HG03469 (cell line): ENCODE measurements at regions not wholly inside any gene's neighbourhood (a gene's known extent, or its start where the extent isn't known, plus 50 kb on each side); places are given as distances from the start of the nearest gene placed in this dataset.
"Not testable (repeated sequence)": the region's sequence is repeated elsewhere in the genome, so short reads cannot be mapped to it uniquely, and the experiment has no call there.

Experiments used
- ATAC-seq: cut with Tn5 transposase; IDR thresholded peaks from one replicate; pipeline ENCODE4 v1.9.1; 2021; ENCODE audit warnings: mild to moderate bottlenecking, moderate library complexity, moderate number of reproducible peaks; ENCODE audit not compliant: unreplicated experiment

DNA sequence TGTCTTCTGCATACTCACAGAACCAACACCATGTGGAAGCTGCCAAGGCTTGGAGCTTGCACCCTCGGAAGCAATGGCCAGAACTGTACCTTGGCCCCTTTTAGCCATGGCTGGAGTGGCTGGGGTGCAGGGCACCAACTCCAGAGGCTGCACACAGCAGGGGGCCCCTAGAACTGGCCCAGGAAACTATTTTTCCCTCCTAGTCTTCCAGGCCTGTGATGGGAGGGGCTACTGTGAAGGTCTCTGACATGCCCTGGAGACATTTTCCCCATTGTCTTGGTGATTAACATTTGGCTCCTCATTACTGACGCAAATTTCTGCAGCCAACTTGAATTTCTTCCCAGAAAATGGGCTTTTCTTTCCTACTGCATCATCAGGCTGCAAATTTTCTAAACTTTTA lies 248.6 kb upstream of the RHOBTB1 start:
- not testable (repeated sequence) for ATAC-seq

DNA sequence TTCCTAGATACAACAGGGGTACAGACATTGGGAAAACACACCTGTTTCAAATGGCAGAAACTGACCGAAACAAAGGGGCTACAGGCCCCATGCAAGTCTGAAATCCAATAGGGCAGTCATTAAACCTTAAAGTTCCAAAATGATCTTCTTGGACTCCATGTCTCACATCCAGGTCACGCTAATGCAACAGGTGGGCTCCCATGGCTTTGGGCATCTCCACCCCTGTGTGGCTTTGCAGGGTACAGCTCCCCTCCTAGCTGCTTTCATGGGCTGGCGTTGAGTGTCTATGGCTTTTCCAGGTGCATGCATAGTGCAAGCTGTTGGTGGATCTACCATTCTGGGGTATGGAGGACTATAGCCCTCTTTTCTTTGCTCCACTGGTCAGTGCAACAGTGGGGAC lies 248.1 kb upstream of the RHOBTB1 start:
- no peak for ATAC-seq

DNA sequence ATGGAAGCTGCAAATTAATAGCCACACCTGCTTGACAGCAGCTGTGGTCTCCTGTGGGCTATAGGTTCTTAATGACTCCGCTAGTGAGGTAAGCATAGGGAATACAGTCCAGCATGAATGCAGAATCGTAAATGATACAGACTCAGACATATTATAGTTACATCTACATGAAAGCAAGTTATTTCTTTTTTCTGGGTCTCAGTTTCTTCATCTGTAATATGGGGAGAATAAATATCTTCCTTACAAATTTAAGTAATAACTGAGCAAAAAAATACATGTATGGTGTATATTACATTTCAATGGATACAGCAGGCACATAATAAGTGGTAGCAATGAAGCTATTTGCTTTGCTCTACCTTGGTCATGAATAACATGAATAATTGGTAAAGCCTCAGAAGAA lies 245.9 kb upstream of the RHOBTB1 start:
- ATAC-seq = no peak

DNA sequence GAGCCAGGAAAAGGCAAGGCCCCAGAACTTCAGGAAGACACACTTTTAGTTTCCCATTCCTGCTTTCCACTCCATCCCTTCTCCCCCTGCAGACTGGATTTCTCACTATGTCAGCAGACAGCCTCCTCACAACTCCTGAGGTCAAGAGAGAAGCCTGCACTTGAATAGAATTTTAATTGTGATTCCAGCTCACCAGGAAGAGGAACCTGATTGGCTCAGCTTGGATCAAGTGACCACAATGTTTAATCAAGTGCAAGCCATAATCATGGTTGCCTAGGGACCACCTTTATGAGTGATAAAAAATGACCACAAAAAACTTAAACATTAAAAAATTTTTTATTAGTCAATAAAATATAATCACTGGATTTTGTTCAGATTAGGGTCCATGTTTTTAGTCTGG lies 244.7 kb upstream of the RHOBTB1 start:
- ATAC-seq = no peak

DNA sequence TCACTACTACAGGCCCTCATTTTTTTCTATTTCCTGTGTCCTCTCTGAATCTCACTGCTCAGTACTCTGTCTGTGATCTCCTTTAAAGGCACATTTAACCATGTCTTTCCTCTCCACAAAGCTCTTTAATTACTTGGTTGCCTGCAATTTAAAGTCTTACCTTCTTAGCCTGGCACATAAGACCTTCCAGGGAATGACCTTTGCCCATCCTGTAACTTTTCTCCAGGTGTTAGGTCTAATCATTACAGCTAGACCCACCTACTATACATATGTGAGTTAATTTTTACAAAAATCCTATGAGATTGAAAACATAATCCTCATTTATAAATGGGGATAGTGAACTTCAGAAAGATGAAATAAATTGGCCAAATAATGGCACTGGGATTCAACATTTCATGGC lies 244.1 kb upstream of the RHOBTB1 start:
- ATAC-seq = no peak

DNA sequence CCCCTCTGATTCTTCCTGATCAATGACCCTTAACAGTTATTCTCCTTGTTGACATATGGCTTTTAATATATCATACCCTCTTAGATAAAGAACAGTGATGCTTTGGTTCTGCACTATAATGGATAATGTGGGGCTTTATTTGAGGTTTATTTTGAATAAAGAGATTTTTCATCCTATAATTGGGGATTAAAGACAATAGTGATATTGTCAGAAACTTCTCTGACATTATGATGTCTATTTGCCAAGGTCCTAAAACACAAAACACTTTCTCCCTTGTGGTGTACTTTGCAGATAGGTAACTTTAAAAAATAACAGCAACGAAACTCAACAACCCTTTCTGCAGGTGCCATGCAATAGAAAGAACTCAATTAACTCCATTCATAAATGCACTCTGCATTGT lies 243.6 kb upstream of the RHOBTB1 start:
- no peak for ATAC-seq

DNA sequence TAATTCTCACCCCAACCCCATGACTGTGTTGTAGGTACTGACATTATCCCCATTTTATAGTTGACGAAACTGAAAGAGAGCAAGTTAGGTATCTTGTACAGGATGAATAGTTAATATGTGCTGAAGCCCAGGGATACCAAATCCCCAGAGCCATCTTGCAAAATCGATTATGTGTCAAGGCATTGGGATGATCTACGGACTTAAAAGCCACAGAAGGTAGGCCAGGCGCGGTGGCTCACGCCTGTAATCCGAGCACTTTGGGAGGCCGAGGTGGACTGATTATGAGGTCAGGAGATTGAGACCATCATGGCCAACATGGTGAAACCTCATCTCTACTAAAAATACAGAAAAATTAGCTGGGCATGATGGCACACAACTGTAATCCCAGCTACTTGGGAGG lies 242.4 kb upstream of the RHOBTB1 start:
- no peak for ATAC-seq

DNA sequence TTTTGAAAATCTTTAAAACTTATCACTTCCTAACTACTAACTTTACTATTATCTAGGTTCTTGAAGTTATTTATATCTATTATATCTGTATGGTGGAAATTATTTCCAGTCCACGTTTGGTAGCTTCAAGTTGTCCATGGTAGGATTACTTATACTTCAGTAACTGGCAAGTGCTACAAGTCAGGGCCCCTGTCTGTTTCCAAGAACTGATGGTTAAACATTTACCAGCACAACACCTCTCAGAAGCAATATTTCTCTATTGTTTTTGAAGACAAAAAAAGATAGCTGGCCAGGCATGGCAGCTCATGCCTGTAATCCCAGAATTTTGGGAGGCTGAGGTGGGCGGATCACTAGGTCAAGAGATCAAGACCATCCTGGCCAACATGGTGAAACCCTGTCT lies 240.4 kb upstream of the RHOBTB1 start:
- no peak for ATAC-seq

DNA sequence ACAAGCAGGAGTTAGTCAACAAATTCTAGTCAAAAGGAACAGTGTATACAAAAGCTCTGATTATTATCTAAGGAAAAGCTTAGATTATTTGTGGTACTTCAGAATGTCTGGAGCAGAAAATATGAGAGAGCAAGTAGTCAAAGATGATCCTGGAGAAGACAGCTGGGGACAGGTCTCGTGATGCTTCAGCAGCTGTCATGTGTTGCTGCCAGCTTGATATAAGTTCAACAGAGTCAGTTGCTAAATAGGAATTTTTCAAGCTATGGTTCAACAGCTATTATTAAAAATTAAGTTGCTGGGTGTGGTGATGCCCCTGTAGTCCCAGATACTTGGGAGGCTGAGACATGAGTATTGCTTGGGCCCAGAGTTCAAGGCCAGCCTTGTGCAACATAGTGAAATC lies 240.0 kb upstream of the RHOBTB1 start:
- ATAC-seq = no peak

DNA sequence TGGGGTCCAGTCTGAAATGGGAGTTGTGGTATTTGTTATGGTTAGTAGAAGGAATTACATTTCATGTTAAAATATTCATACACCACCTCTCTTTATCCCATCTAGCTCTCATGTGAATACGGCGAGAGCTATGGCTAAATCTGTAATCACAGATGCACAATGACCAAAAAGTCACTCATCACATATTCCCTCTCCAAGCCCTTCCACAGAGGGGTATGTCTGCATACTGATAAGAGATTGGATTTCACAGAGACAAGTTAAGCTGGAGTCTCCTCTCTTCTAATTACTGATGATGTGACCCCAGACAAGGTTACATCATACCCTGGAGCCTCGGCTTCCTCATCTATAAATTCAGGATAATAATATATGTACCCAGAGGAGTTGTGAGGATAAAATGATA lies 237.8 kb upstream of the RHOBTB1 start:
- no peak for ATAC-seq

DNA sequence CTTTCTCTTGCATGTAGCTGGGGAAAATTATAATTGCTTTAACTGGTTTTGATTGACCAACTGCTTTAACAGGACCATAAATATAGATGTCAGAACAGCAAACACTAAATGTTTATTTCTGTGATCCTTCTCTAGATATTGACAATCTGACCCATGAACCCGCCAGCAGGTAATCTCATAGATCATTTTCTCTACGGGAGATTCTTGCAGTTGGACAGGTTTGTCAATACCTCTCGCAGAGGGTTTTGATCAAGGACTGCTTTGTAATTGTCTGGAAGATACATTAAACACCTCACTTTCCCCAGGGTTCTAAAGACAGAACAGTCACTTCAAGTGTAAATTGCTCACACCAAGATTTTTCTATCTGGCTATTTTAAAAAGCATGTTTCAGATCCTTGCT lies 235.8 kb upstream of the RHOBTB1 start:
- ATAC-seq = no peak

DNA sequence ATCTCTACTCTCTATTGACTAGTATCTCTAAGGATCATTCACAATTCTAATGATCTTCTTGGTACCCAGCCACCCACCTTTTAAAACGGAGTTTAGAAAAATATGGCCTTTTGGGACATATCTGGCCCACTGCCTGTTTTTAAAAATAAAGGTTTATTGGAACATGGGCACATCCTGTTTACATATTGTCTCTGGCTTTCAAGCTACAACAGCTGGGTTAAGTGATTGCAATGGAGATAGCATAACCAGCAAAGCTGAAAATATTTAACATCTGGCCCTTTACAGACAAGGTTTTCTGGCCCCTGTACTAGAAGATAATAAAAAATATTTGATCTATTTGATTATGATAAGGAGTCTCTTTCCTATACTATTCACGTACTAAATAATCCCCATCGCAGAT lies 232.4 kb upstream of the RHOBTB1 start:
- ATAC-seq = no peak

DNA sequence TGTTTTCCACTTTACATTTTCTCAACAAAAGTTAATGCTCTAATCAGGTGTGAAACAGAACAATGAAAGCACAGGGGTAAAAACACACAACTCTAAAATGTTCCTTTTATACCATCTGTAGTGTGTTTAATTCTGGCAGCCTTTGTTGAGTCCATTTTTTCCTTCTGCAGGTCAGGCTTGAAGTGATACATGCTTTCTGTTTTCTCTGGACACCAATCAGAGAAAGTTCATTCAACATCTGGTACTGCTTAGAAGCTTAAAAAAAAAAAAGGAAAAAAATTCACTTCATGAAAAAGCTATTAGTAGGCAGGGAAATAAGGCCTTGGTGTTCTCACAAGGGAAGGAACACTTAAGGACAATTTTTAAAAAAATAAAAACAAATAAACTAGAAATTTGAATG lies 231.3 kb upstream of the RHOBTB1 start:
- ATAC-seq = no peak

DNA sequence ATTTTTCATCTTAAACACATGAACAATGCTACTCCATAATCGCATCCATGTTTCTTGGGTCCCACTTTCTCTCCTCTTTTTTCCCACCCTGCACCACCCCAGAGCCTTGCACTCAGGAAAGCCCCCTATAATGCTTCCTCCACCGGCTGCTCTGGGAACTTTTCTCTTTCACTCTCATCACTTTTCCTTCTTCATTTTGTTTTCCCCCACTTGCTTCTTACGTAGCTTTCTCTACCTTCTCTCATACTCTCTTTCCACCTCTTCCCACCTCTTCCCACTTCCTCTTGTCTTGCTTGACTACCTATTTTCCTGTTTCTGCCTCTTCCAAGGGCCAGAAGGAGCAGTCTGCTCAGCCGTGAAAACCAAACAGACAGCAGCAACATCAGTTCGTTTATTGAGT lies 229.5 kb upstream of the RHOBTB1 start:
- no peak for ATAC-seq

DNA sequence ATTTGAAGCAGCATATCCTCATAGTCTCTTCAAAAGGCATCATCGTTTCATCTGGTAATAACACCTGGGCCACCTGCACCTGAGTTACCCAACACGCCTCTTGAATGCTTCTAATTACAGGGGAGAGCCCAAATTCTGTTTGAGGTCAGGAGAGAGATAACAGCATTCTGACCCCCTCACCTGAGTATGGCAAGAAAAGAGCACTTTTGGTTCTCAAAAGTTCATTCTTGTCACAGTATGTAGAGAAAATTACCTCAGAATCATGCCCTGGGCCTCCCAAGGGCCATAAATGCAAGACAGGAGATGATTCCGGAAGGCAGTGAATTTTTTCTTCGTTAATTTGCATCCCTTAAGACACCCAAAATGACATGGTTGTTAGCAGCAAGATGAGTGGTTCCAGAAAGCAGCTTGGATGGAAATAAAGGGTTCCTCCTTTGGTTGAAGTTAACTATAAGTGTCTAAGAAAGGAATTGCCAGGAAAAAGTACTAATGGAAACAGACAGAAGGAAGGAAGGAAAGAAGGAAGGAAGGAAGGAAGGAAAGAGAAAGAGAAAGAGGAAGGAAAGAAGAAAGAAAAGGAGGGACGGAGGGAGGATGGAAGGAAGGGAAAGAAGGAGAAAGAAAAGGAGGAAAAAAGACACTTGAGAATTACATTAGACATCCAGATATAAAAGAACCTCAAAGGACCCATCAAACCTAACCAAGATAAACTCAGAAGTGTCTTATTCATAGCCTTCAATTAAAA lies 228.4 kb upstream of the RHOBTB1 start:
- no peak for ATAC-seq

DNA sequence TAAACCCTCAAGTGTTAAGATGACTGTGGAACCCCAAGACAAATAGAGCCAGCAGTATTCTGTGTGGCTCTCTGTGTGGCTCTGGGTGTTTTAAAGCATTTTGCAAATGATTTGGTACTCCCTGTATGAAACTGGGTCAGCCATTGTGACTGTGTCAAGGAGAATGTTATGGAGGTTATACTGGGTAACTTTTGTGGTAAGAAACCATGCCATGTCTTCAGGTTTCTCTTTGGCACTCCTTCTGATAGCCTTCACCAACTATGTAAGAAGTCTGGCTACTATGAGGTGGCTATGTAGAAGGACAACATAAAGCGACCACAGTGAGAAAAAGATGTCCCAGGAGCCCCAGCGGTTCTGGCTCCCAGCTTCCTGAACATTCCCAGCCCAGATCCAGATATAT lies 226.6 kb upstream of the RHOBTB1 start:
- ATAC-seq = no peak

DNA sequence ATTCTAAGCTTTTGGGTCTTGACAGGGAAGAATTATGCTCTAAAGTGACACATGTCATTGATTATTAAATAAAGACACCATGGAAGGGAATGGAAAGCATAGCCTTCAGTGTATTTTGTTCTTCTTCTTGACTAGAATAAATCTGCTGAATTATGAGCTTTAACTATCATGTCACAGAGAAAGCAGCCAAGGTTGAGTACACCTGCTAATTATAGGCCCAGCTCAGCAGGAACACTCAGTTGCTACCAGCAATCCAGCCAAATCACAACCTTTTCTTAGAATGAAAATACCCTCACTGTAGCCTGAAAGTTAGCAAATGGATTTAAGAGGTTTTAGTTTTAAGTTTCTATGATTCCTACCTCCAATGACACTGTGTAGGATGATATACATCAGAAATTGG lies 225.3 kb upstream of the RHOBTB1 start:
- ATAC-seq = no peak

DNA sequence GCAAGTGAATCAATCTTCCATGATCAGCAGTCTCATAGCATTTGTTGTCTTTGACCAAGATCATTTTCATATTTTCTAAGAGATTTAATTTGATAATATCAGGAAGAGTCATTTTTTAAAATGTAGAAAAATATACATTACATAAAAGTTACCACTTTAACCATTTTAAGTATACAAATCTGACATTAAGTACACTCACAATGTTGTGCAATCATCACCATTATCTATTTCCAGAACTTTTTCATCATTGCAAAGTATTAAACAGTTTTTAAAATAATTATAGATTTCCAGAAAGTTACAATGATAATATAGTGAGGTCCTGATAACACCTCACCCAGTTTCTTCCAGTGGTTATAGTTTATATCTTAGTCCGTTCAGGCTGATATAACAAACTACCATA lies 222.5 kb upstream of the RHOBTB1 start:
- ATAC-seq = no peak

DNA sequence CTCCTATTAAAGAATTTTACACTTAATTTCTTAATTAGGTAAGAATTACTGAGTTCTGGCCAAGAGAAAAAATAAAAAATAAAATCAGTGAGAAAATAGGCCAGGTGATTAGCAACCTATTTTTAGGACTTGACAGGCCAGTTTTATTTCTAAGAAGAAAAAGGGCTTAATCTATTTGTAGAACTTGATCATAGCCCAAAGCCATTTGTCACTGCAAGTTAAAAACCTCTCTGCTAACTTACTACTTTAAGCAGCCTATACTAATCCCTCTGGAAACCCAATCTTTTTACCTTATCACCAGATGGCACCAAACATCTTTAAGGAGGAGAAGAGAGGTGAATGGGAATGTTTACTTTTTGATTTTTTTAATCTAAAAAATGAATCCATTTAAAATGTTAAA lies 222.1 kb upstream of the RHOBTB1 start:
- no peak for ATAC-seq

DNA sequence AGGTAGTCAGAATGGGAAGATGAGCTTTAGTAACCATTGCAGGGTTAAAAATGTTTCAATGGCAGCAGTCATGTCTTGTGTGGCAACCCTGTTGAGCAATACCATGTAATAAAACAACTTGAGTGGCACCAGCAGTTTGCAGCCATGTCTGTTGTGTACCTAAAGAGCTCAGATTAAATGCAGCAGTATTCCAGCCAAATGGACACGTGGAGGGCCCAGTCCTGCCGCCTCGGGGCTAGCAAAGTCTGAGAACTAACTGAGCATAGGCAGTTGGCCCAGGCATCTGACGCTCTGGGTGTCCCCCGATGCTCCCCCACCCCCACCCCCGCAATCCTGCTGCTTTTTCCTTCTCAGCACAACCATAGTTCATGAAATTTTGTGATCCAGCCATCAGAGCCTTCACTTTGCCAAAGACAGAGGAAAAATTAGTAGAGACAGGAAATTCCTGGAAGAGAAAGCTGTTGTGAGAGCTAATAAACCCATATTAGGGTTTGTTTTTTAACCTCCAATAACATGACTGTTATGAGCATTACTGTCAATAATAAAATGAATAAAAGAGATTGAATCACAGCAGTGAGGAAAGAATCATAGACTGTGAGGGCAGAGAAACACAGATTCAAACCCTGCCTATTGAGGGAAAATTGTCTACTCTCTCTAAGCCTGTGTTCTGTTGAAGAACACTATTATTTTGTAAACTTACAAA lies 220.6 kb upstream of the RHOBTB1 start:
- no peak for ATAC-seq

DNA sequence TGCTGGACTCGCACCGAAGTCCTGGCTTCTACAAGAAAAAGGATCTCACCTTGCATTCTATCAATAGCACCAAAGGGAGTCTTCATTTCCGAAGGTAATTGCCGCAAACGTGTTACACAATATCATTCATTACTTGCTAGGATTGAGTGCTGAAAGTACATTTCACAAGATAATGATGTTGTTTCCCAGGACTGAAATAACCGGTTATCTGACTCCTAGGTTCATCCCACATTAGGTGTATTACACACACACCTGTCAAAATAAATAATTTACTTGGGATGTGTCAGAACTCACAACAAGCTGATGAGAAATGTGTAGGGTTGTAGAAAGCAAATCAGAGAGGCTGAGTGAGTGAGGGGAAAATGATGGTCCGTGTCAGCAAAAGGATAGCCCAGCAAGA lies 219.4 kb upstream of the RHOBTB1 start:
- ATAC-seq = no peak

DNA sequence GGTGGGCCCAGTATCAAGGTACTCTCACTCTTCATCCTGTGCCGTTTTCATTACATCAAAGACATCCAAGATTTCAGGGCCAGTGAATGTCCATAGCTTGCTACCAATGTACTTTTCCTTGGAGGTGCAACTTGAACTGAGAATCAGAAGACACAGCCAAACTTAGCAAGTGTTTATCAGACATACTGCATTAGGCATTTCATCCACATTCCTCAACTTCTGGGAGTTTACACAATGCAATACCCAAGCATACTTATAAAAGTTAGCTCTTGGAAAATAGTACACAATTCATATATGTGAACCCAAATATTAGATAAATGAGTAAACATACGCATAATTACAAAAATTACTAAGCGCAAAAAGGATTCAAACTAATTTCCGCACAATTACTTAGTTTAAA lies 216.3 kb upstream of the RHOBTB1 start:
- no peak for ATAC-seq

DNA sequence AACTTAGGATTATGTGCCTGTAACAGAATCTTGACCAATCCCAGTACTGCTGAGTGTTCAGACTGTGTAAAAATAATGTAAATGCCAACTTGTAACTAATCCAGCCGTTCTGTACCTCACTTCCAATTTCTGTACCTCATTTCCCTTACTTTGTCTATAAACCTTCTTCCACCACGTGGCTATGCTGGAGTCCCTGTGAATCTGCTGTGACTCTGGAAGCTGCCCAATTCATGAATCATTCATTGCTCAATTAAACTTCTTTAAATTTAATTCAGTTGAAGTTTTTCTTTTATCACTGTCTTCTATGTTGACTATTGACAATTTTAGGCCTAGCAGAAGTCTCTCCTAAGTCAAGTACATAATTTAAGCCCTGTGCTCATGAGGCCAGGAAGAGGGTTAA lies 215.3 kb upstream of the RHOBTB1 start:
- no peak for ATAC-seq
